GM04503 (cell line): ENCODE measurements at regions not wholly inside any gene's neighbourhood (a gene's known extent, or its start where the extent isn't known, plus 50 kb on each side); places are given as distances from the start of the nearest gene placed in this dataset.
"Not testable (repeated sequence)": the region's sequence is repeated elsewhere in the genome, so short reads cannot be mapped to it uniquely, and the experiment has no call there.

Experiments used
- DNase-seq: peaks from one replicate; pipeline ENCODE4 v3.0.0-alpha.2; 2012; ENCODE audit warnings: low read depth

GRCh38 chrX:109782994-109783700, 50.1 kb upstream of the ACSL4 start:
- no peak for DNase-seq

GRCh38 chrX:109783701-109784079, 50.6 kb upstream of the ACSL4 start:
- DNase-seq: no peak

GRCh38 chrX:109785053-109785452, 52.0 kb upstream of the ACSL4 start:
- no peak for DNase-seq

- not testable (repeated sequence) for DNase-seq
These were observed 57.5 kb upstream of the ACSL4 start for GRCh38 chrX:109790511-109790910.

- no peak for DNase-seq
These were observed 60.1 kb upstream of the ACSL4 start for GRCh38 chrX:109793191-109793590.

- no peak for DNase-seq
These were observed 62.6 kb upstream of the ACSL4 start for GRCh38 chrX:109795682-109796081.

GRCh38 chrX:109797311-109797975, 64.4 kb upstream of the ACSL4 start:
- no peak for DNase-seq

GRCh38 chrX:109812236-109812635, 79.2 kb upstream of the ACSL4 start:
- no peak for DNase-seq

GRCh38 chrX:109813236-109813635, 80.2 kb upstream of the ACSL4 start:
- DNase-seq: no peak

- DNase-seq: no peak
These were observed 85.9 kb upstream of the ACSL4 start for GRCh38 chrX:109818976-109819375.

GRCh38 chrX:109822861-109823260, 89.8 kb upstream of the ACSL4 start:
- no peak for DNase-seq

- peak; percentile 67 for DNase-seq
These were observed 94.1 kb upstream of the ACSL4 start for GRCh38 chrX:109826954-109827708.

- no peak for DNase-seq
These were observed 94.7 kb upstream of the ACSL4 start for GRCh38 chrX:109827772-109828171.

GRCh38 chrX:109830157-109830703, 97.2 kb upstream of the ACSL4 start:
- no peak for DNase-seq

GRCh38 chrX:109830704-109831206, 97.7 kb upstream of the ACSL4 start:
- DNase-seq: peak; percentile 34

- no peak for DNase-seq
These were observed 98.4 kb upstream of the ACSL4 start for GRCh38 chrX:109831326-109831985.

GRCh38 chrX:109839694-109840567, 106.9 kb upstream of the ACSL4 start:
- DNase-seq: no peak

GRCh38 chrX:109840585-109840984, 107.5 kb upstream of the ACSL4 start:
- peak; percentile 71 for DNase-seq

GRCh38 chrX:109841257-109841656, 108.2 kb upstream of the ACSL4 start:
- no peak for DNase-seq

- no peak for DNase-seq
These were observed 109.0 kb upstream of the ACSL4 start for GRCh38 chrX:109841869-109842579.
